MCF 10A (cell line): ENCODE measurements at regions not wholly inside any gene's neighbourhood (a gene's known extent, or its start where the extent isn't known, plus 50 kb on each side); places are given as distances from the start of the nearest gene placed in this dataset.

ENCODE experiments used
- BruUV-seq: library from RNA; stranded (reverse); fragments of 400-500 nt; replicated peaks from 2 replicates; lab custom pipeline; 2021; lab: Mats Ljungman, UMichigan
- CTCF ChIA-PET: fragments of 300-600 bp; sonication (Branson Sonifier 250); formaldehyde crosslinking; extraction: SDS; loops from one replicate; lab custom pipeline; 2021; ENCODE audit warnings: antibody characterized with exemption, inconsistent platforms; lab: Yijun Ruan, JAX
- POLR2A ChIA-PET: fragments of 300-600, 350-650 bp; sonication (Branson Sonifier 250); formaldehyde crosslinking; extraction: SDS; loops from one replicate; lab custom pipeline; 2020; ENCODE audit warnings: antibody characterized with exemption, inconsistent platforms; lab: Yijun Ruan, JAX
- DNase-seq: peaks from one replicate; pipeline ENCODE4 v3.0.0-alpha.2; 2018; ENCODE audit not compliant: unreplicated experiment
- H3K27ac Mint-ChIP-seq: one replicate; pipeline ENCODE4 v1.8.0; 2022; ENCODE audit warnings: mild to moderate bottlenecking, low read depth, mixed read lengths; ENCODE audit not compliant: unreplicated experiment
- H3K27me3 Mint-ChIP-seq: one replicate; pipeline ENCODE4 v1.8.0; 2022; ENCODE audit warnings: mixed read lengths; ENCODE audit not compliant: insufficient read depth, unreplicated experiment
- H3K36me3 Mint-ChIP-seq: one replicate; pipeline ENCODE4 v1.8.0; 2022; ENCODE audit warnings: mild to moderate bottlenecking, moderate library complexity, mixed read lengths; ENCODE audit not compliant: insufficient read depth, unreplicated experiment
- H3K4me1 Mint-ChIP-seq: one replicate; pipeline ENCODE4 v1.8.0; 2022; ENCODE audit warnings: mixed read lengths; ENCODE audit not compliant: insufficient read depth, unreplicated experiment
- H3K4me3 Mint-ChIP-seq: one replicate; pipeline ENCODE4 v1.8.0; 2022; ENCODE audit warnings: mild to moderate bottlenecking, moderate library complexity, mixed read lengths; ENCODE audit not compliant: unreplicated experiment
- H3K9me3 Mint-ChIP-seq: one replicate; pipeline ENCODE4 v1.8.0; 2022; ENCODE audit warnings: mixed read lengths; ENCODE audit not compliant: unreplicated experiment
- intact Hi-C: fragments of 100-400 bp; cut with micrococcal nuclease; formaldehyde crosslinking; loops from 2 replicates; pipeline ENCODE4 v1.14.1; 2022
- TF ChIP-seq, protein P1 (sequence below): fragments of 200-600 bp; IDR thresholded peaks from one replicate; pipeline ENCODE4 v1.8.0; 2022; ENCODE audit warnings: antibody characterized with exemption, mild to moderate bottlenecking; ENCODE audit not compliant: unreplicated experiment

DNA sequence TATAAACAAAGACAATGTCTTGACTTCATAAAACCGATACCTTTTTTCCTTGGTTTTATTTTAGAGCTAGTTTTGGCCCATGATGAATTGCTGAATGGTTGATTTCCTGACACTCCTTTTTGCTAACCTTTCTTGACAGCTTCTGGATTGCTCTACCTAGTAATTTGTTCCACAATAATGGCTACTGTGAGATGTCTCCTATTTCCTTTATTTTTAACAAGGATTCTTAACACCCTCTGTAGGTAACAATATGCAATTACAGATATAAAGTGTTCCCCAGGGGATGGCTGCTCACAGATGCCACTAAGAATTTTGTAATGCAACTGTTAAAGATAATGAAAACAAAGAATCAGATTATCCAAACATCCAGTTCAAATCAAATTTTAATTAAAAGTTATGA is 100.8 kb upstream of the ATP5MC3 start:
- Mint-ChIP-seq H3K9me3 (no peaks in the 10 kb centered on the region), H3K4me3 (no peak overlapping the region), H3K4me1 (no peaks in the 10 kb centered on the region), H3K27me3 (peaks cover 64% of the 10 kb centered on the region), H3K36me3 (no peaks in the 10 kb centered on the region), H3K27ac (no peak overlapping the region)
- intact Hi-C loops: loop anchor here (1.0 to 2.0 kb wide), 6 partner anchors 31 to 581 kb away; no protein-coding TSS in a partner anchor
- CTCF ChIA-PET: interaction anchor here (0.6 to 6.3 kb wide), 20 partner anchors 9 to 1249 kb away, joined by 3 to 64 read pairs (median 4); no protein-coding TSS in a partner anchor
- POLR2A ChIA-PET: interaction anchor here (0.7 to 1.5 kb wide), 2 partner anchors 8 to 118 kb away, joined by 3 read pairs; no protein-coding TSS in a partner anchor
- DNase-seq: peak; percentile 47
- TF ChIP-seq, protein P1, sequence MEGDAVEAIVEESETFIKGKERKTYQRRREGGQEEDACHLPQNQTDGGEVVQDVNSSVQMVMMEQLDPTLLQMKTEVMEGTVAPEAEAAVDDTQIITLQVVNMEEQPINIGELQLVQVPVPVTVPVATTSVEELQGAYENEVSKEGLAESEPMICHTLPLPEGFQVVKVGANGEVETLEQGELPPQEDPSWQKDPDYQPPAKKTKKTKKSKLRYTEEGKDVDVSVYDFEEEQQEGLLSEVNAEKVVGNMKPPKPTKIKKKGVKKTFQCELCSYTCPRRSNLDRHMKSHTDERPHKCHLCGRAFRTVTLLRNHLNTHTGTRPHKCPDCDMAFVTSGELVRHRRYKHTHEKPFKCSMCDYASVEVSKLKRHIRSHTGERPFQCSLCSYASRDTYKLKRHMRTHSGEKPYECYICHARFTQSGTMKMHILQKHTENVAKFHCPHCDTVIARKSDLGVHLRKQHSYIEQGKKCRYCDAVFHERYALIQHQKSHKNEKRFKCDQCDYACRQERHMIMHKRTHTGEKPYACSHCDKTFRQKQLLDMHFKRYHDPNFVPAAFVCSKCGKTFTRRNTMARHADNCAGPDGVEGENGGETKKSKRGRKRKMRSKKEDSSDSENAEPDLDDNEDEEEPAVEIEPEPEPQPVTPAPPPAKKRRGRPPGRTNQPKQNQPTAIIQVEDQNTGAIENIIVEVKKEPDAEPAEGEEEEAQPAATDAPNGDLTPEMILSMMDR: peak; percentile 46
- BruUV-seq: no TSS peak

DNA sequence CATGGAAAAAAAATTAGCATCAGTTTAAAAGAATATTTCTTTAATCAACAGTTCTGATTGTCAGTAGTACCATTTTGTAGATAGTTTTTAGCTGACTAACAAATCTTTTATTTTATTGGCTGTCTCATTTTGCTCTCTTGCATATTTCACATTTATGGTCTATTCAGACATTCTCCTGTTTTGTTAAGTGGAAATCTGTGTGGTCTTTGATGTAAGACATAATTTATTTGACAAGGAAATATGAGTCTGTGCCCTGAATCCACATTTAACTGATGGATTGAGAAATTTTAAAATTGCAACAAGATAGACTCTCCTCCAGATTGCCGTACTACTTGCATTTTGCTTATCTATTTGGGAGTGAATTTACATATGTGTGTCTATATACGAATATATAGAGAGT is 96.3 kb upstream of the ATP5MC3 start:
- DNase-seq: no peak
- Mint-ChIP-seq H3K36me3 (no peaks in the 10 kb centered on the region), H3K4me1 (no peaks in the 10 kb centered on the region), H3K9me3 (no peaks in the 10 kb centered on the region), H3K4me3 (no peak overlapping the region), H3K27ac (no peak overlapping the region), H3K27me3 (peaks cover 69% of the 10 kb centered on the region)
- intact Hi-C loops: no loop called here
- ChIA-PET POLR2A (interaction anchor here (0.7 kb wide), 1 partner anchor 74 kb away, joined by 3 read pairs; no protein-coding TSS in a partner anchor), CTCF (no interaction called here)
- no TSS peak for BruUV-seq
- TF ChIP-seq, protein P1: no peak

DNA sequence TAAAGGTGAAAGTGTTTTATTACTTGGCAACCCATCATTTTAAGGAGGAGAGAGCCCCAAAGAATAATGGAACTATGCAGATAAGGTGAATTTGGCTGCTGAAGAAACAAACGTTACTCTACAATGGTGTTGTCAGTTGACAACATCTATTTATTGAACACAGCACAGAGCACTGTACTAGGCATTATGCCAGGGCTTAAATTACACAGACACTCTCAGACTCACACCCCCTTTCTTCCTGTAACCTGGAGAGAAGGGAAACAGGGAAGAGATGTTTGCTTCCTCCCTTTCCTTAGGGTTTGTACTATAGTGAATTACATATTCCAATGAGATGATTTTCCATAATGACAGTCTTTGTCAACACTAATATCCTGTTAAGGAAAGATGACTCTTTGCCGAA is 94.0 kb upstream of the ATP5MC3 start:
- no peaks in the 10 kb centered on the region for H3K9me3 Mint-ChIP-seq
- TF ChIP-seq, protein P1: no peak
- DNase-seq: no peak
- peaks cover 86% of the 10 kb centered on the region for H3K27me3 Mint-ChIP-seq
- no peak overlapping the region for H3K27ac Mint-ChIP-seq
- POLR2A ChIA-PET: no interaction called here
- no peak overlapping the region for H3K4me3 Mint-ChIP-seq
- no peaks in the 10 kb centered on the region for H3K4me1 Mint-ChIP-seq
- intact Hi-C loops: no loop called here
- no TSS peak for BruUV-seq
- H3K36me3 Mint-ChIP-seq: no peaks in the 10 kb centered on the region
- CTCF ChIA-PET: interaction anchor here (0.6 to 1.8 kb wide), 4 partner anchors 23 to 822 kb away, joined by 3 to 9 read pairs (median 4); no protein-coding TSS in a partner anchor

DNA sequence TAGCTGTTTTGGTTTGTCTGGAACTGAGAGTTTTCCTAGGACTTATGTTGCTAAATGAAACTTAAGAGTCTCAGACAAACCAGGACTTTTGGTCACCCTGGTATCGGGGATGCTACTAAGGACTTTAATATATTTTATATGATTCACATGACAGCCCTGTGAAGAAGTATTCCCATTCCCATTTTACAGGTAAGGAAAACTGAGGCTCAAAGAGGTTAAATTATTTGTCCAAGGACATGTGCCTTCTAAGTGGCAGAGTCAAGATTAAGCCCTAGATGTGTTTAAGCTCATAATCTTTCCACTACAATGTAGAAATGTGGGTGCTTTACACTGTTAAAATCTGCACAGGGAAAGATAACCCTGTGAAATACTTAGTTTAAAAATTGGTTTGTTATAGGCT is 77.7 kb upstream of the ATP5MC3 start:
- no peak for DNase-seq
- CTCF ChIA-PET: interaction anchor here (0.6 to 6.1 kb wide), 5 partner anchors 8 to 839 kb away, joined by 3 to 54 read pairs (median 4); no protein-coding TSS in a partner anchor
- no peak overlapping the region for H3K27ac Mint-ChIP-seq
- H3K9me3 Mint-ChIP-seq: no peaks in the 10 kb centered on the region
- H3K27me3 Mint-ChIP-seq: peaks cover 46% of the 10 kb centered on the region
- TF ChIP-seq, protein P1: no peak
- intact Hi-C loops: no loop called here
- H3K36me3 Mint-ChIP-seq: no peaks in the 10 kb centered on the region
- no TSS peak for BruUV-seq
- POLR2A ChIA-PET: interaction anchor here (0.7 to 0.8 kb wide), 3 partner anchors 8 to 87 kb away, joined by 3 to 4 read pairs (median 3); no protein-coding TSS in a partner anchor
- H3K4me1 Mint-ChIP-seq: no peaks in the 10 kb centered on the region
- no peak overlapping the region for H3K4me3 Mint-ChIP-seq
